ENCODE measurements at regions not wholly inside any gene's neighbourhood (a gene's known extent, or its start where the extent isn't known, plus 50 kb on each side); places are given as distances from the start of the nearest gene placed in this dataset.
"Not testable (repeated sequence)": the region's sequence is repeated elsewhere in the genome, so short reads cannot be mapped to it uniquely, and the experiment has no call there.

- peaks cover 51% of the 10 kb centered on the region for H3K9me3 Mint-ChIP-seq
- H3K4me1 Mint-ChIP-seq (ENCODE audit: low read depth), result no peaks in the 10 kb centered on the region
- H3K27ac Mint-ChIP-seq, result no peak overlapping the region
- H3K27me3 Mint-ChIP-seq, result no peaks in the 10 kb centered on the region
- H3K36me3 Mint-ChIP-seq (ENCODE audit: low read depth), result no peaks in the 10 kb centered on the region
- intact Hi-C loops (cut with micrococcal nuclease), result no loop called here
- H3K4me3 Mint-ChIP-seq, result no peak overlapping the region
These were observed 902.5 kb upstream of the ZNF722 start for GRCh38 chr7:63096141-63096540.

GRCh38 chr7:63104666-63105065 lies 894.0 kb upstream of the ZNF722 start:
- intact Hi-C loops (cut with micrococcal nuclease), result no loop called here
- no peak overlapping the region for H3K27ac Mint-ChIP-seq
- H3K4me1 Mint-ChIP-seq (ENCODE audit: low read depth), result no peaks in the 10 kb centered on the region
- H3K27me3 Mint-ChIP-seq, result no peaks in the 10 kb centered on the region
- no peak overlapping the region for H3K4me3 Mint-ChIP-seq
- H3K9me3 Mint-ChIP-seq, result peaks cover 71% of the 10 kb centered on the region
- no peaks in the 10 kb centered on the region for H3K36me3 Mint-ChIP-seq (ENCODE audit: low read depth)

GRCh38 chr7:63105978-63106377 lies 892.7 kb upstream of the ZNF722 start:
- no peak overlapping the region for H3K27ac Mint-ChIP-seq
- no peak overlapping the region for H3K4me3 Mint-ChIP-seq
- intact Hi-C loops (cut with micrococcal nuclease), result no loop called here
- H3K9me3 Mint-ChIP-seq, result peaks cover 67% of the 10 kb centered on the region
- no peaks in the 10 kb centered on the region for H3K4me1 Mint-ChIP-seq (ENCODE audit: low read depth)
- H3K27me3 Mint-ChIP-seq, result no peaks in the 10 kb centered on the region
- H3K36me3 Mint-ChIP-seq (ENCODE audit: low read depth), result no peaks in the 10 kb centered on the region

GRCh38 chr7:63106506-63107388 lies 891.9 kb upstream of the ZNF722 start:
- intact Hi-C loops (cut with micrococcal nuclease), result no loop called here
- Mint-ChIP-seq H3K36me3 (ENCODE audit: low read depth) (no peaks in the 10 kb centered on the region), H3K4me1 (ENCODE audit: low read depth) (no peaks in the 10 kb centered on the region), H3K4me3 (no peak overlapping the region), H3K27me3 (no peaks in the 10 kb centered on the region), H3K9me3 (peaks cover 64% of the 10 kb centered on the region), H3K27ac (no peak overlapping the region)

GRCh38 chr7:63111511-63111910 lies 887.1 kb upstream of the ZNF722 start:
- intact Hi-C loops (cut with micrococcal nuclease); H3K4me1 Mint-ChIP-seq (ENCODE audit: low read depth); H3K27ac Mint-ChIP-seq; H3K27me3 Mint-ChIP-seq; H3K36me3 Mint-ChIP-seq (ENCODE audit: low read depth); H3K4me3 Mint-ChIP-seq: not testable (repeated sequence)
- H3K9me3 Mint-ChIP-seq, result peaks cover 59% of the 10 kb centered on the region

- H3K36me3 Mint-ChIP-seq (ENCODE audit: low read depth), result no peaks in the 10 kb centered on the region
- no peaks in the 10 kb centered on the region for H3K4me1 Mint-ChIP-seq (ENCODE audit: low read depth)
- H3K9me3 Mint-ChIP-seq, result peaks cover 63% of the 10 kb centered on the region
- no peak overlapping the region for H3K4me3 Mint-ChIP-seq
- H3K27me3 Mint-ChIP-seq, result no peaks in the 10 kb centered on the region
- no peak overlapping the region for H3K27ac Mint-ChIP-seq
- intact Hi-C loops (cut with micrococcal nuclease), result no loop called here
These were observed 885.6 kb upstream of the ZNF722 start for GRCh38 chr7:63112764-63113712.

- H3K4me3 Mint-ChIP-seq, result no peak overlapping the region
- H3K9me3 Mint-ChIP-seq, result peaks cover 71% of the 10 kb centered on the region
- intact Hi-C loops (cut with micrococcal nuclease), result no loop called here
- no peaks in the 10 kb centered on the region for H3K36me3 Mint-ChIP-seq (ENCODE audit: low read depth)
- no peak overlapping the region for H3K27ac Mint-ChIP-seq
- H3K27me3 Mint-ChIP-seq, result no peaks in the 10 kb centered on the region
- no peaks in the 10 kb centered on the region for H3K4me1 Mint-ChIP-seq (ENCODE audit: low read depth)
These were observed 884.9 kb upstream of the ZNF722 start for GRCh38 chr7:63113713-63114285.

- H3K27me3 Mint-ChIP-seq, result no peaks in the 10 kb centered on the region
- no peak overlapping the region for H3K4me3 Mint-ChIP-seq
- H3K4me1 Mint-ChIP-seq (ENCODE audit: low read depth), result no peaks in the 10 kb centered on the region
- no peaks in the 10 kb centered on the region for H3K36me3 Mint-ChIP-seq (ENCODE audit: low read depth)
- intact Hi-C loops (cut with micrococcal nuclease), result no loop called here
- no peak overlapping the region for H3K27ac Mint-ChIP-seq
- H3K9me3 Mint-ChIP-seq, result peaks cover 70% of the 10 kb centered on the region
These were observed 884.2 kb upstream of the ZNF722 start for GRCh38 chr7:63114371-63114985.
